ENCODE measurements at regions not wholly inside any gene's neighbourhood (a gene's known extent, or its start where the extent isn't known, plus 50 kb on each side); places are given as distances from the start of the nearest gene placed in this dataset.

DNA sequence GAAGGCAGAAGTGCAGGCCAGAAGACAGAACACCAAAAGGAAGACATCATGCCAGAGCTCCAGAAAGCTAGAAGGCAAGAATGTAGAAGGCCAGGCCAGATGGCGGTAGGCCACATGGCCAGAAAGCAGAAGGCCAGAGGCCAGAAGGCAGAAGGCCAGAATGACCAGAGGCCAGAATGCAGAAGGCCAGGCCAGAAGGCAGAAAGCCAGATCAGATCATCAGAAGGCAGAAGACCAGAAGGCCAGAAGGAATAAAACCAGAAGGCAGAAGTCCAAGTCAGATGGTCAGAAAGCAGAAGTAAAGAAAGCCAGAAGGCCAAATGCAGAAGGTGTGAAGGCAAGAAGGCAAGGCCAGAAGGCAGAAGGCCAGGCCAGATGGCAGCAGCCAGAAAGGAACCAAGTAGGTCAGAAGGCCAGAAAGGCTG is 185.0 kb downstream of the TUBA3C start:
- no peak overlapping the region for H3K9ac ChIP-seq (ENCODE audit: low read length)
- no peaks in the 10 kb centered on the region for H3K79me2 ChIP-seq (ENCODE audit: insufficient read depth, low read length)
- no peaks in the 10 kb centered on the region for H3K4me1 ChIP-seq (ENCODE audit: insufficient read depth, low read length, severe bottlenecking)
- no peaks in the 10 kb centered on the region for H3K9me3 ChIP-seq (ENCODE audit: low read length)
- no peaks in the 10 kb centered on the region for H3F3A ChIP-seq (ENCODE audit: insufficient read depth, low read length)
- H3K27me3 ChIP-seq (ENCODE audit: insufficient read depth, low read length) = no peaks in the 10 kb centered on the region
- H2AFZ ChIP-seq (ENCODE audit: low read length) = no peak overlapping the region
- no peaks in the 10 kb centered on the region for H3K9me2 ChIP-seq (ENCODE audit: low read depth, low read length)
- H3K36me3 ChIP-seq (ENCODE audit: insufficient read depth, low read length) = no peaks in the 10 kb centered on the region
- no peak overlapping the region for H3K4me2 ChIP-seq (ENCODE audit: low read length)
- TF ChIP-seq, protein P1, sequence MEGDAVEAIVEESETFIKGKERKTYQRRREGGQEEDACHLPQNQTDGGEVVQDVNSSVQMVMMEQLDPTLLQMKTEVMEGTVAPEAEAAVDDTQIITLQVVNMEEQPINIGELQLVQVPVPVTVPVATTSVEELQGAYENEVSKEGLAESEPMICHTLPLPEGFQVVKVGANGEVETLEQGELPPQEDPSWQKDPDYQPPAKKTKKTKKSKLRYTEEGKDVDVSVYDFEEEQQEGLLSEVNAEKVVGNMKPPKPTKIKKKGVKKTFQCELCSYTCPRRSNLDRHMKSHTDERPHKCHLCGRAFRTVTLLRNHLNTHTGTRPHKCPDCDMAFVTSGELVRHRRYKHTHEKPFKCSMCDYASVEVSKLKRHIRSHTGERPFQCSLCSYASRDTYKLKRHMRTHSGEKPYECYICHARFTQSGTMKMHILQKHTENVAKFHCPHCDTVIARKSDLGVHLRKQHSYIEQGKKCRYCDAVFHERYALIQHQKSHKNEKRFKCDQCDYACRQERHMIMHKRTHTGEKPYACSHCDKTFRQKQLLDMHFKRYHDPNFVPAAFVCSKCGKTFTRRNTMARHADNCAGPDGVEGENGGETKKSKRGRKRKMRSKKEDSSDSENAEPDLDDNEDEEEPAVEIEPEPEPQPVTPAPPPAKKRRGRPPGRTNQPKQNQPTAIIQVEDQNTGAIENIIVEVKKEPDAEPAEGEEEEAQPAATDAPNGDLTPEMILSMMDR (IDR thresholded peaks at IDR 0.05; ENCODE audit: low read length) = no peak
- H3K27ac ChIP-seq (ENCODE audit: low read depth, low read length, poor library complexity, severe bottlenecking) = no peak overlapping the region
- H3K4me3 ChIP-seq (ENCODE audit: low read depth, low read length, poor library complexity, severe bottlenecking) = no peak overlapping the region
- H4K20me1 ChIP-seq (ENCODE audit: insufficient read depth, low read length) = no peaks in the 10 kb centered on the region

DNA sequence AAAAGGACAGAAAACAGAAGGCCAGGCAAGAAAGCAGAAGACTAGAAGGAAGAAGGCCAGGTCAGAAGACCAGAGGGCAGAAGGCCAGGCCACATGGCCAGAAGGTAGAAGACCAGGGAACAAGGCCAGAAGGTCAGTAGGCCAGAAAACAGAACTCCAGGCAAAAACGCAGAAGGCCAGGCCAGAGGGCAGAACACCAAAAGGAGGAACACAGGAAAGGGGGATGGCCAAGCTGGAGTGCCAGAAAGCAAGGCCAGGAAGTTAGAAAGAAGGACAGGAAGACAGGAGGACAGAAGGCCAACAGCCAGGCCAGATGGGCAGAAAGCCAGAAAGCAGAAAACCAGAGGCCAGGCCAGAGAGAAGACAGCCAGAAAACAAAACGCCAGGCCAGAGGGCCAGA is 185.4 kb downstream of the TUBA3C start:
- Histone ChIP-seq H3K9me3 (ENCODE audit: low read length) (no peaks in the 10 kb centered on the region), H3K4me1 (ENCODE audit: insufficient read depth, low read length, severe bottlenecking) (no peaks in the 10 kb centered on the region), H3F3A (ENCODE audit: insufficient read depth, low read length) (no peaks in the 10 kb centered on the region), H3K27ac (ENCODE audit: low read depth, low read length, poor library complexity, severe bottlenecking) (no peak overlapping the region), H3K36me3 (ENCODE audit: insufficient read depth, low read length) (no peaks in the 10 kb centered on the region), H2AFZ (ENCODE audit: low read length) (no peak overlapping the region), H3K79me2 (ENCODE audit: insufficient read depth, low read length) (no peaks in the 10 kb centered on the region), H3K9me2 (ENCODE audit: low read depth, low read length) (no peaks in the 10 kb centered on the region), H3K4me3 (ENCODE audit: low read depth, low read length, poor library complexity, severe bottlenecking) (no peak overlapping the region), H3K27me3 (ENCODE audit: insufficient read depth, low read length) (no peaks in the 10 kb centered on the region), H3K4me2 (ENCODE audit: low read length) (no peak overlapping the region), H3K9ac (ENCODE audit: low read length) (no peak overlapping the region), H4K20me1 (ENCODE audit: insufficient read depth, low read length) (no peaks in the 10 kb centered on the region)
- TF ChIP-seq, protein P1 (IDR thresholded peaks at IDR 0.05; ENCODE audit: low read length) = no peak
- TF ChIP-seq EZH2 (IDR thresholded peaks at IDR 0.05; ENCODE audit: borderline replicate concordance, low read length) = no peak

DNA sequence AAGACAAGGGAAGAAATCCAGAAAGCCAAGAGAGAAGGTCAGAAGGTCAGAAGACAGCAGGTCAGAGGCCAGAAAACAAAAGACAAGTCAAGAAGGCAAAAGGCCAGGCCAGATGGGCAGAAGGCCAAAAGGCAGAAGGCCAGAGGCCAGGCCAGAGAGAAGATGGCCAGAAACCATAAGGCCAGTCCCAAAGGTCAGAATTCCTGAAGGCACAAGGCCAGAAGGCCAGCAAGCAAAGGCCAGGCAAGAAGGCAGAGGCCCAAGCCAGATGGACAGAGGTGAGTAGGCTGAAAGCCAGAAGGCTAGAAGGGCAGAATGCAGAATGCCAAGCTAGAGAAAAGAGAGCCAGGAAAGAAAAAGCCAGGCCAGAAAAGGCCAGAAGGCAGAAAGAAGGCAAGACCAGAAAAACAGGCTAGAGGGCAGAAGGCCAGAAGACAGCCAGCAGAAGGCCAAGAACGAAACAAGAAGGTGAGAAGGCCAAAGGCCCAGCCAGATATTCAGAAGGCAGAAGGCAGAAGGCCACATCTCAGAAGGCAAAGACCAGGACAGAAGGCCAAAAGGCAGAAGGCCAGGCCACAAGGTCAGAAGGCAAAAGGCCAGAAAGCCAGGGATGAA is 186.3 kb downstream of the TUBA3C start:
- H3K79me2 ChIP-seq (ENCODE audit: insufficient read depth, low read length) = no peaks in the 10 kb centered on the region
- H3K9ac ChIP-seq (ENCODE audit: low read length) = no peak overlapping the region
- H3K4me2 ChIP-seq (ENCODE audit: low read length) = no peak overlapping the region
- no peaks in the 10 kb centered on the region for H3K9me3 ChIP-seq (ENCODE audit: low read length)
- H3K4me1 ChIP-seq (ENCODE audit: insufficient read depth, low read length, severe bottlenecking) = no peaks in the 10 kb centered on the region
- H3K9me2 ChIP-seq (ENCODE audit: low read depth, low read length) = no peaks in the 10 kb centered on the region
- H3K27me3 ChIP-seq (ENCODE audit: insufficient read depth, low read length) = no peaks in the 10 kb centered on the region
- no peak overlapping the region for H3K27ac ChIP-seq (ENCODE audit: low read depth, low read length, poor library complexity, severe bottlenecking)
- no peak overlapping the region for H3K4me3 ChIP-seq (ENCODE audit: low read depth, low read length, poor library complexity, severe bottlenecking)
- H2AFZ ChIP-seq (ENCODE audit: low read length) = no peak overlapping the region
- H4K20me1 ChIP-seq (ENCODE audit: insufficient read depth, low read length) = no peaks in the 10 kb centered on the region
- no peaks in the 10 kb centered on the region for H3K36me3 ChIP-seq (ENCODE audit: insufficient read depth, low read length)
- TF ChIP-seq EZH2 (IDR thresholded peaks at IDR 0.05; ENCODE audit: borderline replicate concordance, low read length) = no peak
- TF ChIP-seq, protein P1 (IDR thresholded peaks at IDR 0.05; ENCODE audit: low read length) = no peak
- H3F3A ChIP-seq (ENCODE audit: insufficient read depth, low read length) = no peaks in the 10 kb centered on the region
